ENCODE measurements at regions not wholly inside any gene's neighbourhood (a gene's known extent, or its start where the extent isn't known, plus 50 kb on each side); places are given as distances from the start of the nearest gene placed in this dataset.

- ATAC-seq (ENCODE audit: poor library complexity) (no peak), DNase-seq (no peak)
- TF ChIP-seq, protein P1, sequence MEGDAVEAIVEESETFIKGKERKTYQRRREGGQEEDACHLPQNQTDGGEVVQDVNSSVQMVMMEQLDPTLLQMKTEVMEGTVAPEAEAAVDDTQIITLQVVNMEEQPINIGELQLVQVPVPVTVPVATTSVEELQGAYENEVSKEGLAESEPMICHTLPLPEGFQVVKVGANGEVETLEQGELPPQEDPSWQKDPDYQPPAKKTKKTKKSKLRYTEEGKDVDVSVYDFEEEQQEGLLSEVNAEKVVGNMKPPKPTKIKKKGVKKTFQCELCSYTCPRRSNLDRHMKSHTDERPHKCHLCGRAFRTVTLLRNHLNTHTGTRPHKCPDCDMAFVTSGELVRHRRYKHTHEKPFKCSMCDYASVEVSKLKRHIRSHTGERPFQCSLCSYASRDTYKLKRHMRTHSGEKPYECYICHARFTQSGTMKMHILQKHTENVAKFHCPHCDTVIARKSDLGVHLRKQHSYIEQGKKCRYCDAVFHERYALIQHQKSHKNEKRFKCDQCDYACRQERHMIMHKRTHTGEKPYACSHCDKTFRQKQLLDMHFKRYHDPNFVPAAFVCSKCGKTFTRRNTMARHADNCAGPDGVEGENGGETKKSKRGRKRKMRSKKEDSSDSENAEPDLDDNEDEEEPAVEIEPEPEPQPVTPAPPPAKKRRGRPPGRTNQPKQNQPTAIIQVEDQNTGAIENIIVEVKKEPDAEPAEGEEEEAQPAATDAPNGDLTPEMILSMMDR (IDR thresholded peaks at IDR 0.05) = no peak
- H3K4me1 ChIP-seq (ENCODE audit: insufficient read depth, low read length) = no peaks in the 10 kb centered on the region
- H3K4me3 ChIP-seq (ENCODE audit: low read length) = no peak overlapping the region
- H3K9me3 Mint-ChIP-seq = peaks cover 10% of the 10 kb centered on the region
- no peaks in the 10 kb centered on the region for H3K27me3 Mint-ChIP-seq
- H3K27ac ChIP-seq (ENCODE audit: low read depth in 1 of 2, low read length in 2 of 2) = no peak overlapping the region
- intact Hi-C loops (cut with DNase I, micrococcal nuclease) = no loop called here
- H3K4me1 Mint-ChIP-seq (ENCODE audit: low read depth) = no peaks in the 10 kb centered on the region
- no peaks in the 10 kb centered on the region for H3K9me3 ChIP-seq (ENCODE audit: control insufficient read depth in 1 of 2, insufficient read depth in 1 of 2, low read length in 2 of 2)
- H3K36me3 Mint-ChIP-seq (ENCODE audit: low read depth) = no peaks in the 10 kb centered on the region
- no peaks in the 10 kb centered on the region for H3K27me3 ChIP-seq (ENCODE audit: control insufficient read depth in 1 of 2, insufficient read depth in 2 of 2, low read length in 2 of 2)
- H3K36me3 ChIP-seq (ENCODE audit: insufficient read depth, low read length) = no peaks in the 10 kb centered on the region
- H3K27ac Mint-ChIP-seq = no peak overlapping the region
- POLR2A ChIA-PET = no interaction called here
- CTCF ChIA-PET = no interaction called here
- H3K4me3 Mint-ChIP-seq = no peak overlapping the region
These were observed 496.0 kb upstream of the POM121L12 start for GRCh38 chr7:52539414-52539813.

GRCh38 chr7:52537051-52537450 is 498.4 kb upstream of the POM121L12 start:
- DNase-seq (no peak), ATAC-seq (ENCODE audit: poor library complexity) (no peak)
- Histone ChIP-seq H3K27ac (ENCODE audit: low read depth in 1 of 2, low read length in 2 of 2) (no peak overlapping the region), H3K4me3 (ENCODE audit: low read length) (no peak overlapping the region), H3K4me1 (ENCODE audit: insufficient read depth, low read length) (no peaks in the 10 kb centered on the region), H3K9me3 (ENCODE audit: control insufficient read depth in 1 of 2, insufficient read depth in 1 of 2, low read length in 2 of 2) (peaks cover 0 to 4% of the 10 kb centered on the region in 2 experiments), H3K36me3 (ENCODE audit: insufficient read depth, low read length) (no peaks in the 10 kb centered on the region), H3K27me3 (ENCODE audit: control insufficient read depth in 1 of 2, insufficient read depth in 2 of 2, low read length in 2 of 2) (no peaks in the 10 kb centered on the region)
- CTCF ChIA-PET = no interaction called here
- Mint-ChIP-seq H3K27me3 (no peaks in the 10 kb centered on the region), H3K4me3 (no peak overlapping the region), H3K9me3 (peaks cover 11% of the 10 kb centered on the region), H3K36me3 (ENCODE audit: low read depth) (no peaks in the 10 kb centered on the region), H3K4me1 (ENCODE audit: low read depth) (no peaks in the 10 kb centered on the region), H3K27ac (no peak overlapping the region)
- POLR2A ChIA-PET = no interaction called here
- intact Hi-C loops (cut with DNase I, micrococcal nuclease) = no loop called here
- TF ChIP-seq, protein P1 (IDR thresholded peaks at IDR 0.05) = no peak

DNA sequence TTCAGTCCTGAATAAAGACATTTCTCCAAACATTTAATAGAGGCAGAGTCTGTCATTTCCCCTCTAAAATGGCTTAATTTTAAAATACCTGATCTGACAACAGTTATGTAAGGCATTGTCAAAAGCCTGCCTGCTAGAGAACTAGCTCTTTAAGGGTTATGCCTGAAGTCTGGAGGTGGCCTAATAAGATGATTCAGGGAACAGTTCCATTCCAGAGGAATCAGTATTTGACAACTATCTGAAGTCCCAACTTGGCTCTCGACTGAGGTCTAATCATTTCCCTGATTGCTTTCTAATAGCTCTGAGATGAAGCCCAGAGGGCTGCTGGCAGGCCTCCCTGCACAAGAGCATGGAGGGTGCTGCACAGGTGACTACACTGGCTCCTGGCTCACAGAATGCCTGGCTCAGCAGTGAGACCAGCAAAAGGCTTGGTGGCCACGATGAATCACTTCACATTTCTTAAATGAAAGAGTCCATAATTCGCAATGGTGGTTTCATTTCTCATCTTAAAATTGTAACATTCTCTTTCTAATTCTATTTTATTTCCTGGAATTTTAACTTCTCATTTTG is 509.6 kb upstream of the POM121L12 start:
- no peaks in the 10 kb centered on the region for H3K27me3 Mint-ChIP-seq
- Histone ChIP-seq H3K9me3 (ENCODE audit: control insufficient read depth in 1 of 2, insufficient read depth in 1 of 2, low read length in 2 of 2) (peaks cover 5 to 9% of the 10 kb centered on the region in 2 experiments), H3K36me3 (ENCODE audit: insufficient read depth, low read length) (no peaks in the 10 kb centered on the region), H3K4me1 (ENCODE audit: insufficient read depth, low read length) (no peaks in the 10 kb centered on the region), H3K4me3 (ENCODE audit: low read length) (no peak overlapping the region), H3K27me3 (ENCODE audit: control insufficient read depth in 1 of 2, insufficient read depth in 2 of 2, low read length in 2 of 2) (no peaks in the 10 kb centered on the region), H3K27ac (ENCODE audit: low read depth in 1 of 2, low read length in 2 of 2) (no peak overlapping the region)
- peaks cover 2% of the 10 kb centered on the region for H3K9me3 Mint-ChIP-seq
- H3K27ac Mint-ChIP-seq = no peak overlapping the region
- no peak for DNase-seq
- no peaks in the 10 kb centered on the region for H3K36me3 Mint-ChIP-seq (ENCODE audit: low read depth)
- no peaks in the 10 kb centered on the region for H3K4me1 Mint-ChIP-seq (ENCODE audit: low read depth)
- no peak overlapping the region for H3K4me3 Mint-ChIP-seq
- ATAC-seq (ENCODE audit: poor library complexity) = no peak
- CTCF ChIA-PET = no interaction called here
- intact Hi-C loops (cut with DNase I, micrococcal nuclease) = no loop called here
- TF ChIP-seq, protein P1 (IDR thresholded peaks at IDR 0.05) = no peak
- POLR2A ChIA-PET = no interaction called here

Measured in CD4-positive, alpha-beta T cell (primary cell).